ENCODE measurements at regions not wholly inside any gene's neighbourhood (a gene's known extent, or its start where the extent isn't known, plus 50 kb on each side); places are given as distances from the start of the nearest gene placed in this dataset.

- POLR2A ChIA-PET: no interaction called here
- Mint-ChIP-seq H3K27me3 (no peaks in the 10 kb centered on the region), H3K4me3 (no peak overlapping the region), H3K27ac (no peak overlapping the region), H3K4me1 (ENCODE audit: low read depth) (no peaks in the 10 kb centered on the region), H3K9me3 (peaks cover 18% of the 10 kb centered on the region), H3K36me3 (ENCODE audit: low read depth) (no peaks in the 10 kb centered on the region)
- Histone ChIP-seq H3K4me3 (ENCODE audit: low read length) (no peak overlapping the region), H3K27ac (ENCODE audit: low read depth in 1 of 2, low read length in 2 of 2) (no peak overlapping the region), H3K9me3 (ENCODE audit: control insufficient read depth in 1 of 2, insufficient read depth in 1 of 2, low read length in 2 of 2) (peaks cover 0 to 9% of the 10 kb centered on the region in 2 experiments), H3K27me3 (ENCODE audit: control insufficient read depth in 1 of 2, insufficient read depth in 2 of 2, low read length in 2 of 2) (no peaks in the 10 kb centered on the region), H3K4me1 (ENCODE audit: insufficient read depth, low read length) (no peaks in the 10 kb centered on the region), H3K36me3 (ENCODE audit: insufficient read depth, low read length) (no peaks in the 10 kb centered on the region)
- TF ChIP-seq CTCF (IDR thresholded peaks at IDR 0.05): no peak
- no peak for ATAC-seq (ENCODE audit: poor library complexity)
- intact Hi-C loops (cut with DNase I, micrococcal nuclease): no loop called here
- no peak for DNase-seq
- CTCF ChIA-PET: no interaction called here
Measured at GRCh38 chr5:30000231-30000630, 1193.3 kb upstream of the CDH6 start.

DNA sequence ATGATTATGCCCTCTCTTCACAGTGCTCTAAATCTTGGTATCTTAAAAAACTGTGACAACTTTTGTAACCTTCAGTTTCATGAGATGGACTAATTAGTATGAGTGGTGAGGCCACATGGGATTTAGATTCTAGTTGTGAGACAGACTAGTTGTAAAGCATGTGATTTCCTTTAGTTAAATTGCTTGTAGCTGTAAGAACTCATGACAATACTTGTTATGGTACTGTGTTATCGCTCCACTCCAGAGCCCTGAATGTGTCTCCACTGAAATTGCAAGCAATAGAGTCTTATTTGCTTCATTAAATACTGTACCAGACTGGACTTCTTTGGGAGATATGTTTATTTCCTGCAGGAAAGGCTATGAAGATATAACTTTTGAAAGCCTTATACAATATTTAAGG is 1198.3 kb upstream of the CDH6 start:
- H3K9me3 Mint-ChIP-seq: peaks cover 11% of the 10 kb centered on the region

GRCh38 chr5:29994519-29994918 is 1199.0 kb upstream of the CDH6 start:
- intact Hi-C loops (cut with DNase I, micrococcal nuclease): no loop called here
- ChIA-PET POLR2A (no interaction called here), CTCF (no interaction called here)
- Histone ChIP-seq H3K27me3 (ENCODE audit: control insufficient read depth in 1 of 2, insufficient read depth in 2 of 2, low read length in 2 of 2) (no peaks in the 10 kb centered on the region), H3K9me3 (ENCODE audit: control insufficient read depth in 1 of 2, insufficient read depth in 1 of 2, low read length in 2 of 2) (peaks cover 0 to 3% of the 10 kb centered on the region in 2 experiments), H3K27ac (ENCODE audit: low read depth in 1 of 2, low read length in 2 of 2) (no peak overlapping the region), H3K4me1 (ENCODE audit: insufficient read depth, low read length) (no peaks in the 10 kb centered on the region), H3K36me3 (ENCODE audit: insufficient read depth, low read length) (no peaks in the 10 kb centered on the region), H3K4me3 (ENCODE audit: low read length) (no peak overlapping the region)
- Mint-ChIP-seq H3K36me3 (ENCODE audit: low read depth) (no peaks in the 10 kb centered on the region), H3K4me3 (no peak overlapping the region), H3K9me3 (peaks cover 8% of the 10 kb centered on the region), H3K27me3 (no peaks in the 10 kb centered on the region), H3K27ac (no peak overlapping the region), H3K4me1 (ENCODE audit: low read depth) (no peaks in the 10 kb centered on the region)
- no peak for TF ChIP-seq CTCF (IDR thresholded peaks at IDR 0.05)
- no peak for ATAC-seq (ENCODE audit: poor library complexity)
- DNase-seq: no peak

More for the DNA sequence above, 1198.3 kb upstream of the CDH6 start:
- POLR2A ChIA-PET: no interaction called here
- intact Hi-C loops (cut with DNase I, micrococcal nuclease): no loop called here
- Histone ChIP-seq H3K4me3 (ENCODE audit: low read length) (no peak overlapping the region), H3K9me3 (ENCODE audit: control insufficient read depth in 1 of 2, insufficient read depth in 1 of 2, low read length in 2 of 2) (peaks cover 0 to 6% of the 10 kb centered on the region in 2 experiments), H3K27ac (ENCODE audit: low read depth in 1 of 2, low read length in 2 of 2) (no peak overlapping the region), H3K27me3 (ENCODE audit: control insufficient read depth in 1 of 2, insufficient read depth in 2 of 2, low read length in 2 of 2) (no peaks in the 10 kb centered on the region), H3K4me1 (ENCODE audit: insufficient read depth, low read length) (no peaks in the 10 kb centered on the region), H3K36me3 (ENCODE audit: insufficient read depth, low read length) (no peaks in the 10 kb centered on the region)
- CTCF ChIA-PET: no interaction called here
- no peaks in the 10 kb centered on the region for H3K4me1 Mint-ChIP-seq (ENCODE audit: low read depth)
- no peak for ATAC-seq (ENCODE audit: poor library complexity)
- H3K27me3 Mint-ChIP-seq: no peaks in the 10 kb centered on the region
- no peak for DNase-seq
- H3K4me3 Mint-ChIP-seq: no peak overlapping the region
- H3K27ac Mint-ChIP-seq: no peak overlapping the region
- no peaks in the 10 kb centered on the region for H3K36me3 Mint-ChIP-seq (ENCODE audit: low read depth)
- no peak for TF ChIP-seq CTCF (IDR thresholded peaks at IDR 0.05)

All from CD4-positive, alpha-beta T cell (primary cell).